ENCODE measurements at regions not wholly inside any gene's neighbourhood (a gene's known extent, or its start where the extent isn't known, plus 50 kb on each side); places are given as distances from the start of the nearest gene placed in this dataset.

- no peak for TF ChIP-seq ZFY (CRISPR knock-in tag; IDR thresholded peaks at IDR 0.05)
- peak; percentile 52; the same call in 1 of the 2 replicates for TF ChIP-seq FOXK2 (IDR thresholded peaks at IDR 0.05)
- TF ChIP-seq HIVEP1 (CRISPR knock-in tag; IDR thresholded peaks at IDR 0.05), result no peak
- TF ChIP-seq RFXAP (CRISPR knock-in tag; IDR thresholded peaks at IDR 0.05; ENCODE audit: borderline replicate concordance), result no peak
- TF ChIP-seq ZNF160 (CRISPR knock-in tag; IDR thresholded peaks at IDR 0.05), result no peak
- TF ChIP-seq, protein P1, sequence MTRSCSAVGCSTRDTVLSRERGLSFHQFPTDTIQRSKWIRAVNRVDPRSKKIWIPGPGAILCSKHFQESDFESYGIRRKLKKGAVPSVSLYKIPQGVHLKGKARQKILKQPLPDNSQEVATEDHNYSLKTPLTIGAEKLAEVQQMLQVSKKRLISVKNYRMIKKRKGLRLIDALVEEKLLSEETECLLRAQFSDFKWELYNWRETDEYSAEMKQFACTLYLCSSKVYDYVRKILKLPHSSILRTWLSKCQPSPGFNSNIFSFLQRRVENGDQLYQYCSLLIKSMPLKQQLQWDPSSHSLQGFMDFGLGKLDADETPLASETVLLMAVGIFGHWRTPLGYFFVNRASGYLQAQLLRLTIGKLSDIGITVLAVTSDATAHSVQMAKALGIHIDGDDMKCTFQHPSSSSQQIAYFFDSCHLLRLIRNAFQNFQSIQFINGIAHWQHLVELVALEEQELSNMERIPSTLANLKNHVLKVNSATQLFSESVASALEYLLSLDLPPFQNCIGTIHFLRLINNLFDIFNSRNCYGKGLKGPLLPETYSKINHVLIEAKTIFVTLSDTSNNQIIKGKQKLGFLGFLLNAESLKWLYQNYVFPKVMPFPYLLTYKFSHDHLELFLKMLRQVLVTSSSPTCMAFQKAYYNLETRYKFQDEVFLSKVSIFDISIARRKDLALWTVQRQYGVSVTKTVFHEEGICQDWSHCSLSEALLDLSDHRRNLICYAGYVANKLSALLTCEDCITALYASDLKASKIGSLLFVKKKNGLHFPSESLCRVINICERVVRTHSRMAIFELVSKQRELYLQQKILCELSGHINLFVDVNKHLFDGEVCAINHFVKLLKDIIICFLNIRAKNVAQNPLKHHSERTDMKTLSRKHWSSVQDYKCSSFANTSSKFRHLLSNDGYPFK (CRISPR knock-in tag; IDR thresholded peaks at IDR 0.05; ENCODE audit: borderline replicate concordance), result 0 out of 2 replicates have a peak, but pooled peaks have one; percentile 16
- no peak for TF ChIP-seq REPIN1 (CRISPR knock-in tag; IDR thresholded peaks at IDR 0.05; ENCODE audit: borderline replicate concordance, low read depth)
- 0 out of 2 replicates have a peak, but pooled peaks have one; percentile 44 for TF ChIP-seq SATB2 (CRISPR knock-in tag; IDR thresholded peaks at IDR 0.05)
- no peak for TF ChIP-seq ZFP41 (CRISPR knock-in tag; IDR thresholded peaks at IDR 0.05; ENCODE audit: borderline replicate concordance)
- no peak for TF ChIP-seq ZNF780A (CRISPR knock-in tag; IDR thresholded peaks at IDR 0.05)
- peak; percentile 32; the same call in 1 of the 2 replicates for TF ChIP-seq KDM5B (CRISPR knock-in tag; IDR thresholded peaks at IDR 0.05; ENCODE audit: borderline replicate concordance)
- TF ChIP-seq, protein P2, sequence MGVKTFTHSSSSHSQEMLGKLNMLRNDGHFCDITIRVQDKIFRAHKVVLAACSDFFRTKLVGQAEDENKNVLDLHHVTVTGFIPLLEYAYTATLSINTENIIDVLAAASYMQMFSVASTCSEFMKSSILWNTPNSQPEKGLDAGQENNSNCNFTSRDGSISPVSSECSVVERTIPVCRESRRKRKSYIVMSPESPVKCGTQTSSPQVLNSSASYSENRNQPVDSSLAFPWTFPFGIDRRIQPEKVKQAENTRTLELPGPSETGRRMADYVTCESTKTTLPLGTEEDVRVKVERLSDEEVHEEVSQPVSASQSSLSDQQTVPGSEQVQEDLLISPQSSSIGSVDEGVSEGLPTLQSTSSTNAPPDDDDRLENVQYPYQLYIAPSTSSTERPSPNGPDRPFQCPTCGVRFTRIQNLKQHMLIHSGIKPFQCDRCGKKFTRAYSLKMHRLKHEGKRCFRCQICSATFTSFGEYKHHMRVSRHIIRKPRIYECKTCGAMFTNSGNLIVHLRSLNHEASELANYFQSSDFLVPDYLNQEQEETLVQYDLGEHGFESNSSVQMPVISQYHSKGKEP (CRISPR knock-in tag; IDR thresholded peaks at IDR 0.05), result no peak
- no peak for TF ChIP-seq SUZ12 (IDR thresholded peaks at IDR 0.05; ENCODE audit: low read depth, low read length)
- no peak; the same call in 1 of the 2 replicates for TF ChIP-seq SNAPC2 (CRISPR knock-in tag; IDR thresholded peaks at IDR 0.05)
- no peak for TF ChIP-seq XRCC5 (optimal IDR thresholded peaks at IDR 0.05; ENCODE audit: low read length)
- no peak for TF ChIP-seq ZNF296 (CRISPR knock-in tag; conservative IDR thresholded peaks at IDR 0.05)
- peak; percentile 83 for TF ChIP-seq HDAC2 (CRISPR knock-in tag; IDR thresholded peaks at IDR 0.05)
- TF ChIP-seq ZNF468 (CRISPR knock-in tag; IDR thresholded peaks at IDR 0.05), result no peak
- no peak for TF ChIP-seq ZNF615 (CRISPR knock-in tag; IDR thresholded peaks at IDR 0.05; ENCODE audit: borderline replicate concordance)
- TF ChIP-seq HNRNPH1 (optimal IDR thresholded peaks at IDR 0.05; ENCODE audit: low read depth, low read length), result no peak
- TF ChIP-seq ZNF263 (CRISPR knock-in tag; IDR thresholded peaks at IDR 0.05), result no peak
- TF ChIP-seq ATAD3A (CRISPR knock-in tag; IDR thresholded peaks at IDR 0.05), result no peak
- TF ChIP-seq ETV6 (CRISPR knock-in tag; conservative IDR thresholded peaks at IDR 0.05), result no peak
- TF ChIP-seq TAF1 (CRISPR knock-in tag; IDR thresholded peaks at IDR 0.05), result peak; percentile 54
- TF ChIP-seq, protein P3, sequence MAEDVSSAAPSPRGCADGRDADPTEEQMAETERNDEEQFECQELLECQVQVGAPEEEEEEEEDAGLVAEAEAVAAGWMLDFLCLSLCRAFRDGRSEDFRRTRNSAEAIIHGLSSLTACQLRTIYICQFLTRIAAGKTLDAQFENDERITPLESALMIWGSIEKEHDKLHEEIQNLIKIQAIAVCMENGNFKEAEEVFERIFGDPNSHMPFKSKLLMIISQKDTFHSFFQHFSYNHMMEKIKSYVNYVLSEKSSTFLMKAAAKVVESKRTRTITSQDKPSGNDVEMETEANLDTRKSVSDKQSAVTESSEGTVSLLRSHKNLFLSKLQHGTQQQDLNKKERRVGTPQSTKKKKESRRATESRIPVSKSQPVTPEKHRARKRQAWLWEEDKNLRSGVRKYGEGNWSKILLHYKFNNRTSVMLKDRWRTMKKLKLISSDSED (CRISPR knock-in tag; IDR thresholded peaks at IDR 0.05), result no peak
- peak; percentile 44; the same call in 1 of the 2 replicates for TF ChIP-seq MED13 (CRISPR knock-in tag; IDR thresholded peaks at IDR 0.05)
- TF ChIP-seq MIXL1 (CRISPR knock-in tag; IDR thresholded peaks at IDR 0.05), result peak; percentile 76
Observed at GRCh38 chr1:234975941-234976860, 152.4 kb downstream of the TOMM20 start (continued).
